ENCODE measurements at regions not wholly inside any gene's neighbourhood (a gene's known extent, or its start where the extent isn't known, plus 50 kb on each side); places are given as distances from the start of the nearest gene placed in this dataset.

GRCh38 chr3:7953449-7954014 lies 548.1 kb upstream of the LMCD1 start:
- Histone ChIP-seq H3K4me1 (no peaks in the 10 kb centered on the region), H3K4me2 (ENCODE audit: low read length) (no peak overlapping the region), H3K27me3 (ENCODE audit: control insufficient read depth, insufficient read depth, low read length) (no peaks in the 10 kb centered on the region), H3K4me3 (ENCODE audit: low read depth, low read length) (no peak overlapping the region), H3K79me2 (no peaks in the 10 kb centered on the region), H3K27ac (no peak overlapping the region), H3K9me3 (ENCODE audit: control insufficient read depth, low read length) (no peaks in the 10 kb centered on the region), H3K9ac (no peak overlapping the region), H3K36me3 (ENCODE audit: control insufficient read depth, insufficient read depth, low read length) (no peaks in the 10 kb centered on the region), H2AFZ (no peak overlapping the region)
- no peak for TF ChIP-seq CTCF (IDR thresholded peaks at IDR 0.05)

GRCh38 chr3:7957024-7957423 lies 544.6 kb upstream of the LMCD1 start:
- no peak overlapping the region for H2AFZ ChIP-seq
- H3K36me3 ChIP-seq (ENCODE audit: control insufficient read depth, insufficient read depth, low read length), result no peaks in the 10 kb centered on the region
- H3K27ac ChIP-seq, result no peak overlapping the region
- no peak overlapping the region for H3K4me2 ChIP-seq (ENCODE audit: low read length)
- no peak for TF ChIP-seq CTCF (IDR thresholded peaks at IDR 0.05)
- no peak overlapping the region for H3K4me3 ChIP-seq (ENCODE audit: low read depth, low read length)
- no peaks in the 10 kb centered on the region for H3K27me3 ChIP-seq (ENCODE audit: control insufficient read depth, insufficient read depth, low read length)
- no peaks in the 10 kb centered on the region for H3K4me1 ChIP-seq
- H3K9me3 ChIP-seq (ENCODE audit: control insufficient read depth, low read length), result no peaks in the 10 kb centered on the region
- H3K9ac ChIP-seq, result no peak overlapping the region
- H3K79me2 ChIP-seq, result no peaks in the 10 kb centered on the region

GRCh38 chr3:7959094-7959493 lies 542.5 kb upstream of the LMCD1 start:
- Histone ChIP-seq H3K27me3 (ENCODE audit: control insufficient read depth, insufficient read depth, low read length) (no peaks in the 10 kb centered on the region), H3K36me3 (ENCODE audit: control insufficient read depth, insufficient read depth, low read length) (no peaks in the 10 kb centered on the region), H3K4me3 (ENCODE audit: low read depth, low read length) (no peak overlapping the region), H3K79me2 (no peaks in the 10 kb centered on the region), H3K4me1 (no peaks in the 10 kb centered on the region), H3K9ac (no peak overlapping the region), H3K27ac (no peak overlapping the region), H3K9me3 (ENCODE audit: control insufficient read depth, low read length) (no peaks in the 10 kb centered on the region), H3K4me2 (ENCODE audit: low read length) (no peak overlapping the region), H2AFZ (no peak overlapping the region)
- no peak for TF ChIP-seq CTCF (IDR thresholded peaks at IDR 0.05)

- Histone ChIP-seq H3K4me2 (ENCODE audit: low read length) (no peak overlapping the region), H3K27ac (no peak overlapping the region), H3K4me3 (ENCODE audit: low read depth, low read length) (no peak overlapping the region), H3K4me1 (no peaks in the 10 kb centered on the region), H3K27me3 (ENCODE audit: control insufficient read depth, insufficient read depth, low read length) (no peaks in the 10 kb centered on the region), H3K9me3 (ENCODE audit: control insufficient read depth, low read length) (no peaks in the 10 kb centered on the region), H3K9ac (no peak overlapping the region), H3K36me3 (ENCODE audit: control insufficient read depth, insufficient read depth, low read length) (no peaks in the 10 kb centered on the region), H3K79me2 (no peaks in the 10 kb centered on the region), H2AFZ (no peak overlapping the region)
- no peak for TF ChIP-seq CTCF (IDR thresholded peaks at IDR 0.05)
Measured at GRCh38 chr3:7960601-7961000, 541.0 kb upstream of the LMCD1 start.

- TF ChIP-seq CTCF (IDR thresholded peaks at IDR 0.05), result no peak
- no peak overlapping the region for H3K9ac ChIP-seq
- no peak overlapping the region for H3K4me2 ChIP-seq (ENCODE audit: low read length)
- no peak overlapping the region for H3K27ac ChIP-seq
- H3K27me3 ChIP-seq (ENCODE audit: control insufficient read depth, insufficient read depth, low read length), result no peaks in the 10 kb centered on the region
- H3K9me3 ChIP-seq (ENCODE audit: control insufficient read depth, low read length), result no peaks in the 10 kb centered on the region
- H2AFZ ChIP-seq, result no peak overlapping the region
- no peaks in the 10 kb centered on the region for H3K79me2 ChIP-seq
- no peaks in the 10 kb centered on the region for H3K36me3 ChIP-seq (ENCODE audit: control insufficient read depth, insufficient read depth, low read length)
- H3K4me1 ChIP-seq, result no peaks in the 10 kb centered on the region
- H3K4me3 ChIP-seq (ENCODE audit: low read depth, low read length), result no peak overlapping the region
Measured at GRCh38 chr3:7962301-7962700, 539.3 kb upstream of the LMCD1 start.
